SU-DHL-6 (cell line): ENCODE measurements at regions not wholly inside any gene's neighbourhood (a gene's known extent, or its start where the extent isn't known, plus 50 kb on each side); places are given as distances from the start of the nearest gene placed in this dataset.

Source experiments
- H2AFZ ChIP-seq: fragments of 200-600 bp; sonication (generic); 2 replicates; pipeline ENCODE4 v1.6.1; 2014; ENCODE audit warnings: low read depth, mild to moderate bottlenecking, moderate library complexity, mixed read lengths, antibody characterized with exemption, low read length; ENCODE audit not compliant: severe bottlenecking
- H3F3A ChIP-seq: fragments of 200-600 bp; shearing (Covaris generic); 2 replicates; pipeline ENCODE4 v1.6.0; 2016; ENCODE audit warnings: antibody characterized with exemption, mild to moderate bottlenecking; ENCODE audit not compliant: insufficient read depth
- H3K27ac ChIP-seq: fragments of 200-600 bp; sonication (generic); 2 replicates; pipeline ENCODE4 v1.5.1; 2016; ENCODE audit warnings: low read depth, mild to moderate bottlenecking, low read length, moderate library complexity, mixed read lengths
- H3K27me3 ChIP-seq: fragments of 200-600 bp; sonication (generic), shearing (Covaris generic); 2 replicates; pipeline ENCODE4 v1.6.0; 2014; ENCODE audit warnings: mild to moderate bottlenecking, low read length
- H3K36me3 ChIP-seq: fragments of 200-600 bp; sonication (generic); 2 replicates; pipeline ENCODE4 v1.6.1; 2014; ENCODE audit warnings: mild to moderate bottlenecking, low read length, mixed read lengths
- H3K4me2 ChIP-seq: fragments of 300-600, 200-600 bp; shearing (Covaris generic), sonication (generic); 2 replicates; pipeline ENCODE4 v1.6.0; 2014; ENCODE audit warnings: low read length, low read depth, mild to moderate bottlenecking; ENCODE audit not compliant: poor library complexity, severe bottlenecking
- H3K4me3 ChIP-seq: fragments of 200-600 bp; sonication (generic); 2 replicates; pipeline ENCODE4 v1.5.1; 2014; ENCODE audit warnings: antibody characterized with exemption, low read length, mild to moderate bottlenecking, mixed read lengths; ENCODE audit not compliant: insufficient read depth, poor library complexity, severe bottlenecking
- H3K79me2 ChIP-seq: fragments of 200-600 bp; sonication (generic); 2 replicates; pipeline ENCODE4 v1.6.1; 2014; ENCODE audit warnings: mild to moderate bottlenecking, low read length, moderate library complexity; ENCODE audit not compliant: insufficient read depth
- H3K9ac ChIP-seq: fragments of 200-600 bp; sonication (generic); 2 replicates; pipeline ENCODE4 v1.7.0; 2014; ENCODE audit warnings: mild to moderate bottlenecking, low read length
- H3K9me2 ChIP-seq: fragments of 200-600 bp; sonication (generic); replicated peaks from 2 replicates; pipeline ENCODE4 v1.6.1; 2014; ENCODE audit warnings: low read length; ENCODE audit not compliant: insufficient read depth
- H3K9me3 ChIP-seq: fragments of 200-600 bp; sonication (generic); 2 replicates; pipeline ENCODE4 v1.6.1; 2014; ENCODE audit warnings: low read length, mixed read lengths; ENCODE audit not compliant: insufficient read depth
- H4K20me1 ChIP-seq: fragments of 200-600 bp; sonication (generic); 2 replicates; pipeline ENCODE4 v1.6.1; 2014; ENCODE audit warnings: low read depth, mild to moderate bottlenecking, antibody characterized with exemption, low read length, moderate library complexity, mixed read lengths
- CTCF ChIP-seq: fragments of 200-600 bp; sonication (generic); IDR thresholded peaks from one replicate; pipeline ENCODE4 v1.5.1; 2017; ENCODE audit warnings: antibody characterized with exemption, mild to moderate bottlenecking, low read length, moderate library complexity; ENCODE audit not compliant: insufficient read depth, poor library complexity, severe bottlenecking
- EZH2phosphoT487 ChIP-seq: fragments of 200-600 bp; sonication (generic), shearing (Covaris generic); conservative IDR thresholded peaks from 2 replicates; pipeline ENCODE4 v1.6.1; 2018; ENCODE audit warnings: mild to moderate bottlenecking, antibody characterized with exemption, low read length, moderate library complexity, mixed read lengths

GRCh38 chr2:176812246-176812775, 400.3 kb upstream of the HNRNPA3 start:
- no peaks in the 10 kb centered on the region for H4K20me1 ChIP-seq
- H3K9me2 ChIP-seq, result no peaks in the 10 kb centered on the region
- H3K27me3 ChIP-seq, result no peaks in the 10 kb centered on the region
- no peaks in the 10 kb centered on the region for H3K36me3 ChIP-seq
- H2AFZ ChIP-seq, result no peak overlapping the region
- no peak overlapping the region for H3K4me3 ChIP-seq
- no peak overlapping the region for H3K9ac ChIP-seq
- TF ChIP-seq EZH2phosphoT487 (no peak), CTCF (no peak)
- no peaks in the 10 kb centered on the region for H3F3A ChIP-seq
- H3K79me2 ChIP-seq, result no peaks in the 10 kb centered on the region
- H3K4me2 ChIP-seq, result no peak overlapping the region
- no peaks in the 10 kb centered on the region for H3K9me3 ChIP-seq
- H3K27ac ChIP-seq, result no peak overlapping the region

- Histone ChIP-seq H4K20me1 (no peaks in the 10 kb centered on the region), H3K4me2 (no peak overlapping the region), H3K9me3 (no peaks in the 10 kb centered on the region), H3K4me3 (no peak overlapping the region), H3K9me2 (no peaks in the 10 kb centered on the region), H3K27ac (no peak overlapping the region), H3K9ac (no peak overlapping the region), H2AFZ (no peak overlapping the region), H3K79me2 (no peaks in the 10 kb centered on the region), H3K36me3 (no peaks in the 10 kb centered on the region), H3F3A (no peaks in the 10 kb centered on the region), H3K27me3 (no peaks in the 10 kb centered on the region)
- TF ChIP-seq CTCF (no peak), EZH2phosphoT487 (no peak)
Measured at GRCh38 chr2:176813156-176813555, 399.4 kb upstream of the HNRNPA3 start.

- no peak overlapping the region for H2AFZ ChIP-seq
- H3K27ac ChIP-seq, result no peak overlapping the region
- no peak overlapping the region for H3K9ac ChIP-seq
- no peaks in the 10 kb centered on the region for H3K36me3 ChIP-seq
- H4K20me1 ChIP-seq, result no peaks in the 10 kb centered on the region
- no peak overlapping the region for H3K4me3 ChIP-seq
- no peaks in the 10 kb centered on the region for H3K79me2 ChIP-seq
- H3K9me3 ChIP-seq, result no peaks in the 10 kb centered on the region
- no peaks in the 10 kb centered on the region for H3K27me3 ChIP-seq
- H3K9me2 ChIP-seq, result no peaks in the 10 kb centered on the region
- H3F3A ChIP-seq, result no peaks in the 10 kb centered on the region
- no peak overlapping the region for H3K4me2 ChIP-seq
- TF ChIP-seq EZH2phosphoT487 (no peak), CTCF (no peak)
Measured at GRCh38 chr2:176813621-176814049, 399.0 kb upstream of the HNRNPA3 start.
